ENCODE measurements at regions not wholly inside any gene's neighbourhood (a gene's known extent, or its start where the extent isn't known, plus 50 kb on each side); places are given as distances from the start of the nearest gene placed in this dataset.

DNA sequence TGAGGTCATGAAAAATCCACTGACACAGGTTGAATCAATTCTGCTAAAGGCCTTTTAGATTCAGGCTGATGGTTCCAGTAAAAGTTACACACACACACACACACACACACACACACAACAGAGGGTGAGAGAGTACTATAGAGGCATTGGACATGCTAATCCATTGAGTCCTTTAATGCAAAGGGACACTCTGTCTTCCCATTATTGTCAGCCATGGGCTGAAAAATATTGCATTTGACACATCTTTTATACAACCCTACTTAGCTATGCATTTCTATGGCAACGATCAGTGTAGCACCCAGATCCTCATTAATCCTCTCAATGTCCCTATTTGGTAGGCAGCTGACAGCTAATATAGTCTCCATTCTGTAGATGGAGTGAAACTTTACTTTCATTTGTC lies 440.8 kb upstream of the RGPD4 start:
- no peak for DNase-seq

DNA sequence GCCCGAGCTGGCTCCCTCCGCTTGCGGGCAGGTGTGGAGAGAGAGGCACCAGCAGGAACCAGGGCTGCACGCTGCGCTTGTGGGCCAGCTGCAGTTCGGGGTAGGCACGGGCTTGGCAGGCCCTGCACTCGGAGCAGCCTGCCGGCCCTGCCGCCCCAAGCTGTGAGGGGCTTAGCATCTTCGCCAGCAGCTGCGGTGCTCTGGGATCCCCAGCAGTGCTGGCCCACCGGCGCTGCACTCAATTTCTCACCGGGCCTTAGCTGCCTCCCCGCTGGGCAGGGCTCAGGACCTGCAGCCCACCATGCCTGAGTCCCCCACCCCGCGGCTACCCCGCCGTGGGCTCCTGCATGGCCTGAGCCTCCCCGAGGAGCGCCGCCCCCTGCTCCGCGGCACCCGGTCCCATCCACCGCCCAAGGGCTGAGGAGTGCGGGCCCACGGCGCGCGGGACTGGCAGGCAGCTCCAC lies 434.4 kb upstream of the RGPD4 start:
- DNase-seq, result no peak

DNA sequence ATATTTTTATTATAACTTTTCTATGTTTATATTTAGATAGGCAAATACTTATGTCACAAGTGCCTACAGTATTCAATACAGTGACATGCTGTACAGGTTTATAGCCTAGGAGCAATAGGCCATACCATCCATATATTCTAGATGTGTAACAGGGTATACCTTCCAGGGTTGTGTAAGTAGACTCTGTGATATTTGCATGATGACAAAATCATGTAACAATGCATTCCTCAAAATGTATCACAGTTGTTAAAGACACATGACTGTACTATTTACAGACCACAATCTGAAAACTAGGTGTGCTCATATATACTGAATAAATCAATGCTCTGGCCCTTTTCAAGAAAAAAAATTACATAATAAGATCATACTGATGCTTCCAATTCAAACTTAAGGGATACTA lies 433.2 kb upstream of the RGPD4 start:
- no peak for DNase-seq

DNA sequence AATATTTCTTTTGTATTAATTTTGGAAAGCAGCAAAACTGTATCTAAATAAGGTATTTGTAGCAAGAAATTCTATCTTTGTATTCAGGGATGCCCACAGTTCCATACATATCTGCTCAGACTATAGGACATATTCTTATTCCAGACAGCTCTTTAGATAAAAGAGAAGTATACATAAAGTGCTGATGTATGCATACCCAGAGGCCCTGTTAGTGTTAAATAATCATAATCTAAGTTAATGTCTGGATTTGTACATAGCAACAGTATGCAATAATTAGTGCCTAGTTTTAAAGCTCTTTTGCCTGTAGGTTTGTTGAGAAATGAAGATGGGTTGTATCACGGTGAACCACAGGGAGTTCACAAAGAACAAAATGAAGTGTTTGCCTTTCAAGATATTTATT lies 428.0 kb upstream of the RGPD4 start:
- no peak for DNase-seq

DNA sequence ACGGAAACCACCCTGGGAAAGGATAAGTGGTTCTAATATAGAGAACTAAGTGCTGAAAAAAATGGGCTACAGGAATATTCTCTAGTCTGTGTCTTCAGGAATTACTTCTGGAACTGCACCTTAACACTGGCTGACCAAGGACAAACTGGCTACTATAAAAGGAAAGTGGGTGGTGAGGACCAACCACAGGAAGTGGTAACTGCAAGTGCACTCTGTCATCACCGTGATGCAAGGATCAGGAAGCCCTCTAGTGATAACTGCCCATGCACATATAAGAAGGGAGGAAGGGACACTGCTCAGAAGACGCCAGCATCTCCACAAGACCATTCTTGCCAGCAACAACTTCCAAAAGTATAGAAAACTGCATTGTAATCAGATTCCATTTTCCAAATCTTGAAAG lies 424.4 kb upstream of the RGPD4 start:
- DNase-seq, result no peak

DNA sequence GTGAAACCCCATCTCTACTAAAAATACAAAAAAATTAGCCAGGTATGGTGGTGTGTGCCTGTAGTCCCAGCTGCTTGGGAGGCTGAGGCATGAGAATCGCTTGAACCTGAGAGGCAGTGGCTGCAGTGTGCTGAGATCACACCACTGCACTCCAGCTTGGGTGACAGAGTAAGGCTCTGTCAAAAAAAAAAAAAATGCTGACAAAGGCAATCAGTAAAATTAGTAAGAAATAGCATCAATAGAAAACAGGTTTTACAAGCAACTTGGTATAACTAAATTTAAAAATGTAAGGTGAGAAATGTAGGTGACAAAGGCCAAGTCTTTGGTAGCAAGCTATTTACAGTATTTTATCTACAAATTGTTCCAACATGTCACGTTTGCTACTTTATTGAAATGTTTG lies 421.4 kb upstream of the RGPD4 start:
- DNase-seq, result no peak

DNA sequence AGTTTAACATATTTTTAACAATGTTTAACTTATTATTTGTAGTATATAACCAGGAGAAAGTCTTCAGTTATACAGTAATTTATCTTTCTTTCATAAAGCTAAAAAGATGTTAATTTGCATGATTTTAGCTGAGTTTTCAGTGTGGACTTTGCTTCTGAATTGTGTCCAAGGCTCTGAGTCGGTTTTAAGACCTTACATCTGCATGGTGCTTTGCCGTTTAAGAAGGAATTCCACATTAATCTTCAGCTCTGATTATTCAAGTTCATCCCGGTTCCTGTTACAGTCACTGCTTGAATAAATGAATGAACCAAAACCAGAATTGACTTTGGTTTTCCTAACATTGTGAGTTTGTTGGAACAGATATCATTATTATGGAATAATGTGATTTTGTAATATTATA lies 419.7 kb upstream of the RGPD4 start:
- no peak for DNase-seq

DNA sequence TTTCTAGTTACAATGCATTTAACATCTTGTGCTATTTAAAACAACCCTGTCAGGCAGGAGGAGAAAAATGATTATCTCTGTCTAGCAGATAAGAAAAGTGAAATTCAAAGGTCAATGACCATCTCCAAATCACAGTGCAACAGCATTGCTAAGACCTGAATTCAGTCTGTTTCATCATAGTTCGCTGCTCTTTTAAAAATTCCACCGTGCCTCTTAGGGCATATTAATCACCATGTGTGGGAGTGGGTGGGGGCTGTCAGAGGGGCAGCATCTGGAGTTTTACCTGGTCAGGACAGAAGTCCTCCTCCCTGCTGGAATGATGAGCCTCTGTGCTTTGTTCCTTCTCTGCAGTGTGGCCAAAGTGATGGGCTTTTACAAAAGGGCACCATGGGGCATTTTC lies 418.7 kb upstream of the RGPD4 start:
- DNase-seq, result no peak

DNA sequence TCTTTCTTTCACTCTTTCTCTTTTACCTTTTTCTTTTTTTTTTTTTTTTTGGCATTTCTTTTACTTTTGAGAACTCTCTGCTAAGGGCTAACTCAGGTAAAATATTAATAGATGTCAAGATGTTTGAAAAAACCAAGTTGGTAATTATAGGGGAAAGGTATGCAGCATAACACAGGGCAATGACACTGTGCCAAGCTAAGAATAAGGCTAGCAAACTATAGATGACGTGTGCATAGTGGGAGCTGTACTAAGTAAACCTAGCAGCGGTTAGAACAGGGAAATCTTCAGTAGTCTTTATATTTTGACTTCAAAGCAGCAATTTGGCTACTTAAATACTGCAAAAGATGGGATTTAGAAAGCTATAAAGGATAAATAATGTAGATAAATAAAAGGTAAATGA lies 415.4 kb upstream of the RGPD4 start:
- DNase-seq, result no peak

DNA sequence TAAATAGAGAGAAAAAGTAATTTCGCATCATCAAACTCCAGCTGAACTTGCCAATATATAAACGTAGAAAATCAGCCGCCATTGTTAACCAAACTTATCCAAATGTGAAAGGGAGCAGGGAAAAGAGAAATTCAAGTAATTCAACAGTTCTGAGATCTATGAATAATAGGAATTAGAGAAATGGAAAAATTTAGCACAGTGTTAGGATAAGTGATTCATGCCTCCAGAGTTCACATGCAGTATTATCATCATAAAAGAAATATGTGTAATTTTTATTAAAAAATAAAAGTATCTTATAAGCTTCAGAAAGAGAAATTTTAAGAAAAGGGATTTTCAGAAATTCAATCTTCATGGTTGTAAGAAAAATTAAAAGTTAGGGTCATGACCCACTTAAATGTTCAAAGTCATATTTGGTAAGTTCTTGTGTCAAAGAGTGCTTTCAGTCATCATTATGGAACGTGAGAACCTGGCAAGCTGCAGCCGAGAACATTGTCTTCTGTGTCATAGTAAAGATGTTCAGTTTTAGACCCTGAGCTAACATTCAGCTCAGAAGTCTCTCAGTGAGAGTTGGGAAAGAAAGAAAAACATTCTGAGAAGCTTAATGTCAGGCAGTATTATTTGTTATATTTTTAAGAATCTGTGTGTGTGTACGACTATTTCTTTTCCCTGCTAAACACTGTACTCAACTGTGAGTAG lies 414.3 kb upstream of the RGPD4 start:
- DNase-seq, result no peak

DNA sequence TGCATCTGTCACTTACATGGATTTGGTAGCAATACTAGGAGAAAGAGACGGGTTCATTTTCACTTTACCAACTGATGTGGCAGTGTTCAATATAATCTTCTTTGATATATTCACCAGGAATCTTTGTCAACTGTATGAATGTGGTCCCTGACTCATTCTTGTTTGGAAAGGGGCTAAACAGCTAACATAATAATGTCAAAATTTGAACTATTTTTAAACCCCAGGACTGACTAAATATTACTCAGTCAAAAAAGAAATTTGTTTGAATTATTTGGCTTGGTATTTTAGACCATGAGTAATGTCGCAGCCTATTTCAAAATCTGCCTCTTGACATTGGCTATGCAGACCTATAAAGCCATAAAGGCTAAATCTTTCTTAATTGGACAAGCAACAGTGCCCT lies 413.7 kb upstream of the RGPD4 start:
- no peak for DNase-seq

DNA sequence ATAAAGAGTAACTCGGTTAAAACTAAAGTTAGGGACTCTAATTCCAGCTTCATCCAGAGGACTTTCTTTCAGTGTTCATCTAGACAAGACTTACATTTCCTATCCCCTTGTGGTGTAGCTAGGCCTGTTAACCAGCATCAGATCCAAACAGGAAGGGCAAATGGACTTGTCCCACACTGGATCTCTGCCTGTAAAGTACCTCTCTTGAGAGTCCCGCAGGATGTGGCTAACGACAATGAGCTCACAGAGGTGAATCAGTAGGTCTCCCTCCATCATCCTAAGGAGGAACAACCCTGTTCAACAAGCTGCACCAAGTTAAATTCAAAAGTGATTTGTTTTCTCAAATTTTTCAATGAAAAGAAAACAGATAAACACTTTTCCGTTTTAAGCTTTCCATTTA lies 412.3 kb upstream of the RGPD4 start:
- DNase-seq, result no peak

DNA sequence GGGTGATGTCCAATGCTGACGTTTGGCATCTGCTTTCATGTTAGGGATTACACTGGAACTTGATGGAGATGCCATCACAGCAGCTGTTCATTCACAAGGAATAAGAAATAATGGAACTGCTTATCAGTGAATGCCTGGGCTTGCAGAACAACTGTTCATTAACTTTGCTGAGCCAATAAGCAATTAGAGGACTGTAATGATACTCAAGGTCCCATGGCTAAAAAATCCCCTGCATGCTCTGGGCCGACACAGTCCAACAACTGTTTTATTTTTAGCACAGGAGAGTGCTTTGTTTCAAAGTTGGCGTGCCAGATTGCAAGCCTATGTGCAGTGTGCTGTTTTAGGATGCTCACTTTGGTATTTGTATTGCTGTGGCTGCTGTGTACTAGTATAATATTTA lies 408.0 kb upstream of the RGPD4 start:
- no peak for DNase-seq

DNA sequence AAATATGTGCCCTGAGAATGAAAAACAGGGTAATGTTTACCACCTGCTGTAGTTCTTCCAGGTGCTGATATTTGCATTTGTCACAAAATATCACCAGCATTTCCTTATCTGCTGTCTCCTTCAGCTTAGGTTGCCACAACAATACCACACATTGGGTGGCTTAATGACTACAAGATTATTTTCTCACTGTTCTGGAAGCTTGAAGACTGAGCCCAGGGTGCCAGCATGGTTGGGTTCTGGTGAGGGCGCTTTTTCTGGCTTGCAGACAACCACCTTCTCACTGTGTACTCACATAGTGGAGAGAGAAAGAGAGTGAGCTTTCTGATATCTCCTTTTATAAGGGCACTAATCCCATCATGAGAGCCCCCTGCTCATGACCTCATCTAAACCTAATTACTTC lies 407.5 kb upstream of the RGPD4 start:
- DNase-seq, result no peak

DNA sequence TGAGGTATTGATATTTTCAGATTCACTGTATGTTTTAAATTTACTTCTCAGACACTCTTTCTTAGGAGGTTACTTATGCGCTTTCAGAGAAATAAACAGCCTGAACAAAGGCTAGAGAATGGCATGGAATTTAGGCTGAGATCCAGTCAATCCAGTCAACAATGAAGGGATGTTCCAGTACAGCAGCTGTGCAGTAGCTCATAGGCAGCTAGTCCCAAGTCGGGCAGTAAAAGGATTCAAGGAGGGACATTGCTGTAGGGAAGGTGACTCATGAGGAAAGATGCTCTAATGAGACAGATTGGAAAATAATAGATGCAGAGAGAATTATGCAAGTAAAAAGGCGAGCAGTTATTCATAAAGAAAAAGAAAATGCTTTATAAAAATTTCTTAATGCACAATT lies 397.9 kb upstream of the RGPD4 start:
- DNase-seq, result no peak

DNA sequence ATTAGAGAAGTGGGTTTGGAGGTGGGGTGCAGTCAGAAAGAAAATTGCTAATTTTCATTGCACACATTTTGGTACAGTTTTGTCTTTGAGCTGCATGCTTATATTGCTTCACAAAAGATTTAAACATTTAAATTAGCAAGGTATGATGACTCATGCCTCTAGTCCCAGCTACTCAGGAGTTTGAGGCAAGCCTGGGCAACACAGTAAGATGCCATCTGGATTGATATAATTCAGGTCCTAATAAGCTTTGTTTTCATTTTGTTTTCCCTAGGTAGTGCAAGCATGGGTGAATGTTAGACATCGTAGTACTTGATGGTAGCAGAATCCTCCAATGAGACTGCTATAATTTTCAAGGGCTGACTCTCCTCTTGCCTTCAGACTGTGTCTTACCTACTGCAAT lies 396.7 kb upstream of the RGPD4 start:
- no peak for DNase-seq

DNA sequence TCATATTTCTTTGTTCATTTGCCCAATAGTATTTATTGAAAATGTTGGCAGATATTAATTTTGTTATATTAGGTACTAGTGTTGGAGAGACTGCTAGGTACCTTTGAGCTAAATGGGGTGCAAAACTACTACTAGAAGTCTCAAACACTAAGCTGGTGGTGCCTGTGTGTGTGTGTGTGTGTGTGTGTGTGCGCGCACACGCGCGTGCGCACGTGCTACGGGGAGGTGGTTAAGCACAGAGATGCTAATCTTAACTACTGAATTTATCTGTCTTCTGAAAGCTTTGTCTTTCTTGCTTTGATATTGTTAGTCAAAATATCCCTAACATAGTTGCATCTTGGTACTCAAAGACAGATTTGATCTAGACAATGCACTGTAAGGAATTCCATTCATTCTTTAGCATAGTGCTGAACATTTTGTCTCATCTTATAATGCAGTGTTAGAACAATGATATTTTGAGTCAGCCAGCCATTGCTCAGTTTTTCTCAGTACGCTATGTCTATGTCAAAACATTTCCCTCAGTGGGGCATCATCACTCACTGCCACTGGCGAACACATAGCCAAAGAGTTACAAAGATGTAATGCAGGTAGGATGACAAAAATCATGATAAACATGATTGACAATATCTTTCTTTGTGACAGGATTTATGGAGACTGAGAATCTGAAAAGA lies 396.0 kb upstream of the RGPD4 start:
- DNase-seq, result no peak

DNA sequence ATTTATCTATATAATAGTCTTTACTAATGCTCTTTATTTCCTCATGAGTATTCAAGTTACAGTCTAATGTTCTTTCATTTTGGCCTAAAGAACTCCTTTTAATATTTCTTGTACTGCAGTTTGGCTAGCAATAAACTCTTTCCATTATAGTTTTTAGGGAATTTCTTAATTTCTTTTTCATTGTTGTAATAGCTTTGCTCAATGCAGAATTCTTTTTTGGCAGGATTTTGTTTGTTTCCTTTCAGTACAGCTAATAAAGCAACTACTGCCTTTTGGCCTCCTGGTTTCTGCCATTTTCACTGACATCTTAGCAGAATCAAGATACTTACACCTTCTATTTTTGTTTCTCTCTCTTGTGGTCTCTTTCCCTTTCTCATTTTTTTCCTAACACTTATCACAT lies 390.4 kb upstream of the RGPD4 start:
- DNase-seq, result no peak

DNA sequence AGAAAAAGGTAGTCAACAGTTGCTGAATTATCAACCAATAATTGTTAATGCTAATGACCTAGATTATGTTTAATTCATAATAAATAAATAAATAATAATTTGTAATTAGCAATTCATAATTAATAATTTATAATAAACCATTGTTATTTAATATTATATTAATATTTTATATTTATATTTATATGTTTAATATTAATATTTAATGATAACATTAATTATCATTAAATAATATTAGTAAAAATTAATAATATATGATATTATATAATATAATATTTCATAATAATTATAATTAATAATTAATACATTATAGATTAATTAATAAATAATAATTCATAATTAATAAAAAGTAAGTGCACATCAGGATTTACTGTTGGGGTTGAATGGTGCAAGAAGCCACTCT lies 389.4 kb upstream of the RGPD4 start:
- DNase-seq, result no peak

DNA sequence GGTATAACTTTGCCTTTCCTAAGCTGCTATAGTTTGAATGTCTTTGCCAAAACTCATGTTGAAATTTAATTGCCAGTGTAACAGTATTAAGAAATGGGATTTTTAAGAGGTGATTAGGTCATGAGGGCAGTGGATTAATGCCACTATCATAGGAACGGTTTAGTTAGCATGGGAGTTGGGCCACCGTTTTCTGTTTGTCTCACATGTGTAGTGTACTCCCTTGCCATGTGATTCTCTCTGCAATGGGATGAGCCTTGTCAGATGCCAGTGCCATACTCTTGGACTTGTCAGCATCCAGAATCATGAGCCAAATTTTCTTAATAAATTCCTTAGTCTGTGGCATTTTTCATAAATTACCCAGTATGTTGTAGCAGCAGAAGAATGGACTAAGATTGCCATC lies 388.9 kb upstream of the RGPD4 start:
- no peak for DNase-seq

DNA sequence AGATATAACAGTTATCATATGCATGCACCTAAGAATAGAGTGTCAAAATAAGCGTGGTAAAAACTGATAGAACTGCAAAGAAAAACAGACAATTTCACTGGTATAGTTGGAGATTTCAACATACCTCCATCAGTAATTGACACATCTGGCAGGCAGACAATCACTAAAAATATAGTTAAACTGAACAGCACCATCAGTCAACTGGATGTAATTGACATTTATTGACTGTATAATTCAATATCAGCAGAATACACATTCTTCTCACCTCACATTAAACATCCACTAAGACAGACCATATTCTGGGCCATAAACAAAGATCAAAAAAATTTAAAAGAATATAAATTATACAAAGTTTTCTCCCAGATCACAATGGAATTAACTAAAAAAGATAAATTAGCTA lies 378.5 kb upstream of the RGPD4 start:
- DNase-seq, result no peak

DNA sequence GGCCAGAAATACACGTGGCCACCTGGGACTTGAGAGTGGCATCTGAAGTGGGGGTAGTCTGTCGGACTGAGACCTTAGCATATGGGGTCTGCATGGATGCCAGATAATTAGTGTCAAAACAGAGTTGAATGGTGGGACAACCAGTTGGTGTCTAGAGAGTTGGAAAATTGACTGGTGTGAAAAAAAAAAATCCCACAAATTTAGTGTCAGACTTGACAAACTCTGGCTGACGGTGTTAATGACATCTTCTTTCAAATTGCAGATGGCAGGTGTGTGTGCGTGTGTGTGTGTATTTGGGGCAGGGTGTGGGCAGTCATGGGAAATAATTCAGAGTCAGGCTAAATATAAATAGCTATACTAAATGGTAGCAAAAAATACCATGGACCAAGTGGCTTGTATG lies 365.4 kb upstream of the RGPD4 start:
- no peak for DNase-seq

DNA sequence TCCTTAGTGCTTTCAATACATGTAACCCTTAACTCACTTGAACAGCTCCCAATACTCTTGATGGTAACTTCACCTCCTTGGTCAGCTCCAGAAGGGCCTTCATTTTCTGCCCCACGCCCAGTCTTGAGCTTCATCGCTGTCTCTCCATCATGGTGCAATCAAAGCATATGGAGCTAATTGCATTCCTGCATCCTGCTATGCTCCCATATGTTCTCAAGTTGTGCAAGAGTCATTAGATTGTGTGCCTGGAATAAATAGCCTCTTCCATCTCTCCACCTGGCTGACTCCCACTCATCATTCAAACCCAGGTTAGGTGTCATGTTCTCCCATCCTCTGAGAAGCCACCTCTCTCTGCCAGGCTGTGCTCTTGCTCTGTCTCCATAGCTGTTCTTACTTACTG lies 364.5 kb upstream of the RGPD4 start:
- DNase-seq, result no peak

DNA sequence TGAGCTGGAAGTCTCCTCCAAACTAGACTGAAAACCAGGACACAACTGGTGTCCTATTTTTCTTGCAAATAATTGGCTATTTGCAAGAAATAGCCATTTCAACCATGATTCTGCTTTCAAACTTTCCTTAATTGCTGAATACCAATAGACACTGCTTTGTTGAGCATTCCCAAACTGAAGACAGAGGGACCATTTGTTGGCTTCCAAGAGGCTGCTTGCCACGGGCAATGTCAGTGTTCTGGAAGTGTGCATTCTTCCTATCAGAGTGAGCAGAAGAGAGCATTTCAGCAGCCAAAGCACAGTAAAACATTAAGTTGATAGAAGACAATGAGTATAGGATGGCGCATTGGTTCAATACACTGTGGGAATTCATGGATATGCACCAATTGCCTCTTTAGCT lies 360.5 kb upstream of the RGPD4 start:
- DNase-seq, result no peak
